GM23338 (cell line): ENCODE measurements at regions not wholly inside any gene's neighbourhood (a gene's known extent, or its start where the extent isn't known, plus 50 kb on each side); places are given as distances from the start of the nearest gene placed in this dataset.
"Not testable (repeated sequence)": the region's sequence is repeated elsewhere in the genome, so short reads cannot be mapped to it uniquely, and the experiment has no call there.

Experiments
- ATAC-seq: fragments of 200-7000 bp; cut with Tn5 transposase; 3 replicates; pipeline ENCODE4 v1.9.1; 2020
- DNase-seq: peaks from one replicate; pipeline ENCODE4 v3.0.0-alpha.2; 2015; ENCODE audit warnings: low spot score
- H2AFZ ChIP-seq: fragments of 200-600 bp; sonication (generic); 2 replicates; pipeline ENCODE4 v1.8.0; 2016; ENCODE audit warnings: antibody characterized with exemption, mild to moderate bottlenecking, moderate library complexity
- H3F3A ChIP-seq: fragments of 200-600 bp; sonication (generic); replicated peaks from 2 replicates; pipeline ENCODE4 v1.8.0; 2017; ENCODE audit warnings: antibody characterized with exemption, mixed run types, low read depth
- H3K27ac ChIP-seq: fragments of 200-600 bp; sonication (generic); 2 replicates; pipeline ENCODE4 v1.6.1; 2016; ENCODE audit warnings: low read depth
- H3K27me3 ChIP-seq: fragments of 200-600 bp; sonication (generic); 2 replicates; pipeline ENCODE4 v1.8.0; 2016; ENCODE audit warnings: mild to moderate bottlenecking, mixed run types, moderate library complexity; ENCODE audit not compliant: insufficient read depth
- H3K36me3 ChIP-seq: fragments of 200-600 bp; sonication (generic); 2 replicates; pipeline ENCODE4 v1.8.0; 2016; ENCODE audit warnings: mild to moderate bottlenecking; ENCODE audit not compliant: insufficient read depth
- H3K4me1 ChIP-seq: fragments of 200-600 bp; sonication (generic); 2 replicates; pipeline ENCODE4 v1.8.0; 2016; ENCODE audit warnings: mild to moderate bottlenecking, moderate library complexity; ENCODE audit not compliant: insufficient read depth
- H3K4me2 ChIP-seq: fragments of 200-600 bp; sonication (generic); 2 replicates; pipeline ENCODE4 v1.7.1; 2017; ENCODE audit warnings: mixed run types
- H3K4me3 ChIP-seq: fragments of 200-600 bp; sonication (generic); 2 replicates; pipeline ENCODE4 v1.6.1; 2016; ENCODE audit warnings: mixed run types
- H3K79me2 ChIP-seq: fragments of 200-600 bp; sonication (generic); replicated peaks from 2 replicates; pipeline ENCODE4 v1.8.0; 2017; ENCODE audit warnings: mild to moderate bottlenecking; ENCODE audit not compliant: insufficient read depth
- H3K9me2 ChIP-seq: fragments of 200-600 bp; sonication (generic); 2 replicates; pipeline ENCODE4 v1.8.0; 2017; ENCODE audit not compliant: insufficient read depth
- H4K20me1 ChIP-seq: fragments of 200-600 bp; sonication (generic); replicated peaks from 2 replicates; pipeline ENCODE4 v1.8.0; 2017; ENCODE audit warnings: mild to moderate bottlenecking; ENCODE audit not compliant: insufficient read depth
- H3K27ac Mint-ChIP-seq: 2 replicates; pipeline ENCODE4 v1.8.0; 2020; ENCODE audit warnings: inconsistent platforms, mild to moderate bottlenecking, moderate library complexity, mixed read lengths
- H3K27me3 Mint-ChIP-seq: 3 replicates; pipeline ENCODE4 v1.8.0; 2022; ENCODE audit warnings: low read depth, mild to moderate bottlenecking, moderate library complexity, mixed read lengths, inconsistent platforms; ENCODE audit not compliant: insufficient read depth, poor library complexity
- H3K36me3 Mint-ChIP-seq: 3 replicates; pipeline ENCODE4 v1.8.0; 2021; ENCODE audit warnings: low read depth, mild to moderate bottlenecking, inconsistent platforms, moderate library complexity, mixed read lengths
- H3K4me1 Mint-ChIP-seq: 3 replicates; pipeline ENCODE4 v1.8.0; 2020; ENCODE audit warnings: mild to moderate bottlenecking, inconsistent platforms, mixed read lengths
- H3K4me3 Mint-ChIP-seq: 3 replicates; pipeline ENCODE4 v1.8.0; 2021; ENCODE audit warnings: moderate library complexity, mild to moderate bottlenecking, inconsistent platforms, mixed read lengths
- H3K9me3 Mint-ChIP-seq: 3 replicates; pipeline ENCODE4 v1.8.0; 2020; ENCODE audit warnings: moderate library complexity, mild to moderate bottlenecking, inconsistent platforms, mixed read lengths
- CREB1 ChIP-seq: fragments of 250-450 bp; sonication (Bioruptor Pico); IDR thresholded peaks from 2 replicates; pipeline ENCODE4 v1.5.0; 2020; ENCODE audit warnings: low read depth, mild to moderate bottlenecking, moderate library complexity
- CTCF ChIP-seq, 2 experiments: fragments of 200-600 bp in 1 of 2; sonication (generic) in 1 of 2; conservative IDR thresholded peaks; 2 replicates each; pipeline versions ENCODE4 v1.5.1 to v1.6.1; 2016 to 2017; ENCODE audit warnings: antibody characterized with exemption in 2 of 2, low read depth in 2 of 2, mild to moderate bottlenecking in 2 of 2, moderate library complexity in 1 of 2
- ETS1 ChIP-seq: IDR thresholded peaks from 2 replicates; pipeline ENCODE4 v1.6.1; 2016; ENCODE audit warnings: antibody characterized with exemption
- EZH2 ChIP-seq: fragments of 200-600 bp; sonication (generic); IDR thresholded peaks from one replicate; pipeline ENCODE4 v1.8.0; 2017; ENCODE audit warnings: antibody characterized with exemption, mild to moderate bottlenecking, low read depth; ENCODE audit not compliant: unreplicated experiment
- NANOG ChIP-seq: IDR thresholded peaks from 2 replicates; pipeline ENCODE4 v1.6.1; 2016; ENCODE audit warnings: antibody characterized with exemption, borderline replicate concordance
- POLR2AphosphoS5 ChIP-seq: IDR thresholded peaks from 2 replicates; pipeline ENCODE4 v1.6.1; 2016; ENCODE audit warnings: antibody characterized with exemption, low read depth
- STAT1 ChIP-seq: IDR thresholded peaks from one replicate; pipeline ENCODE4 v1.6.1; 2016; ENCODE audit warnings: antibody characterized with exemption; ENCODE audit not compliant: unreplicated experiment
- ZNF114 ChIP-seq: fragments of 250-450 bp; sonication (Bioruptor Pico); IDR thresholded peaks from 2 replicates; pipeline ENCODE4 v1.5.0; 2020; ENCODE audit warnings: mild to moderate bottlenecking, moderate library complexity
- ZNF331 ChIP-seq: fragments of 250-450 bp; sonication (Bioruptor Pico); IDR thresholded peaks from 2 replicates; pipeline ENCODE4 v1.5.0; 2020; ENCODE audit warnings: low read depth, mild to moderate bottlenecking, moderate library complexity
- TF ChIP-seq, protein P1 (sequence below): IDR thresholded peaks from one replicate; pipeline ENCODE4 v1.6.1; 2018; ENCODE audit warnings: antibody characterized with exemption; ENCODE audit not compliant: unreplicated experiment

- no peak overlapping the region for H3K4me3 ChIP-seq
- no peaks in the 10 kb centered on the region for H3F3A ChIP-seq
- TF ChIP-seq CREB1 (CRISPR knock-in tag) = no peak
- TF ChIP-seq CTCF (conservative IDR thresholded peaks at IDR 0.05; ENCODE audit: low read depth in 2 of 2) = no peak
- TF ChIP-seq POLR2AphosphoS5 = no peak
- no peak for TF ChIP-seq STAT1
- no peak for TF ChIP-seq EZH2
- no peak for TF ChIP-seq NANOG
- no peak for TF ChIP-seq ZNF114 (CRISPR knock-in tag)
- H3K4me1 ChIP-seq = no peaks in the 10 kb centered on the region
- no peak overlapping the region for H3K4me2 ChIP-seq
- Mint-ChIP-seq H3K4me3 (no peak overlapping the region), H3K27me3 (peaks cover 2% of the 10 kb centered on the region), H3K27ac (no peak overlapping the region), H3K9me3 (peaks cover 48% of the 10 kb centered on the region), H3K36me3 (peaks cover 38% of the 10 kb centered on the region), H3K4me1 (0 out of 3 replicates have a peak, but pooled peaks cover 5% of the 10 kb centered on the region)
- H3K36me3 ChIP-seq = peaks cover 14% of the 10 kb centered on the region
- no peak overlapping the region for H3K27ac ChIP-seq
- no peaks in the 10 kb centered on the region for H4K20me1 ChIP-seq
- no peak overlapping the region for H2AFZ ChIP-seq
- ATAC-seq = no peak
- no peaks in the 10 kb centered on the region for H3K79me2 ChIP-seq
- no peaks in the 10 kb centered on the region for H3K27me3 ChIP-seq
- no peak for DNase-seq
- peaks cover 10% of the 10 kb centered on the region; the same call in 1 of the 2 replicates for H3K9me2 ChIP-seq
Measured at GRCh38 chr3:191740712-191741111, 279.7 kb downstream of the PYDC2 start.

DNA sequence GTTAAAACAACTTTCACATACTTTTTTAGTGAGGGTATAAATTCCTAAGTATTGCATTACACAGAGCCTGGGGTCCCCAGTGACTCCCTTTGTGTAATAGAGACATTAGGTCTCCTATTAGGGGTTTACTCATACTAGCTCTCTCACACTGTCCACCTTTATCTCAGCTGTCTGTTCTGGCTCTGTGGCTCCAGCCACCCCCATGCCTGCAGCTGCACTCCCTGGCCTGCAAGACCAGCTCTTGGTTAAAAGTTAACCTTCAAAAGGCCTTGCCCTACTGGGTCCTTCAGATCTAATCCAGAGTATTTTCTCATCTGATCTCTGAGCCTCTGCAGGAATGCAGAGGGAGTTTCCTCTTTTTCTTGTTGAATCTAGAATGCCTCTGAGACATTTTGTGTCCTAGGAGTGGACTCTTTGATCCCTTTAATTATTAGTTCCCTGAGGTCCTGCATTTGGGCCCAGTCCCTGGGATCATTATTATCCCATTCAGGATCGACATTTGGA lies 280.9 kb downstream of the PYDC2 start:
- not testable (repeated sequence) for H3K79me2 ChIP-seq, H3K4me1 ChIP-seq, H4K20me1 ChIP-seq, ATAC-seq, H3K4me2 ChIP-seq, H3K4me3 Mint-ChIP-seq, H3K27me3 ChIP-seq, H3K4me1 Mint-ChIP-seq, H3F3A ChIP-seq, H3K27ac ChIP-seq, DNase-seq, H3K4me3 ChIP-seq, H3K27ac Mint-ChIP-seq, H2AFZ ChIP-seq, H3K27me3 Mint-ChIP-seq
- Mint-ChIP-seq H3K36me3 (peaks cover 32% of the 10 kb centered on the region), H3K9me3 (peaks cover 39% of the 10 kb centered on the region)
- H3K36me3 ChIP-seq = peaks cover 14% of the 10 kb centered on the region
- H3K9me2 ChIP-seq = peaks cover 10% of the 10 kb centered on the region; the same call in 1 of the 2 replicates

DNA sequence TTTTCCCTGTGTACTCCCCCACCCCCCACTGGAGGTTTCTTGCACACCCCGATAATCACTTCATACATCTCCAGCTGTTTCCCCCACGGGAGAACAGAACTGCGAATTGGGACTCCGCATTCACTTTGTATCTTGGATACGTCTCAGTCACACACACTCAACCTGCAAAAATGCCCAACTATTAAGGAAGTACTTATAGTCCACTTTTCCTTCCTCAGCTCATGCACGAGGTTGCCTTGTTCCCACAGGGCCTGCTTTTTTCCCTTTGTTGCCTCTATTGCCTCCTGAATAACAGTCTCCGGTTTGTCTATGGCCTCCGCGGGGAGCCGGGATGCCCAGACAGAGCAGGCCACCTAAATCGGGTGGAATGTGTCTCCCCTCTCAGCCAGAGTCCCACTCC lies 282.3 kb downstream of the PYDC2 start:
- no peak overlapping the region for H3K27ac Mint-ChIP-seq
- H3K27me3 Mint-ChIP-seq = peaks cover 2% of the 10 kb centered on the region
- DNase-seq (no peak), ATAC-seq (no peak)
- Histone ChIP-seq H2AFZ (no peak overlapping the region), H3K36me3 (peaks cover 14% of the 10 kb centered on the region), H3K4me3 (no peak overlapping the region), H3K27ac (no peak overlapping the region), H3K27me3 (no peaks in the 10 kb centered on the region), H3K79me2 (no peaks in the 10 kb centered on the region), H3K4me1 (no peaks in the 10 kb centered on the region), H4K20me1 (no peaks in the 10 kb centered on the region), H3F3A (no peaks in the 10 kb centered on the region), H3K4me2 (no peak overlapping the region), H3K9me2 (peaks cover 10% of the 10 kb centered on the region; the same call in 1 of the 2 replicates)
- peaks cover 12% of the 10 kb centered on the region; the same call in 2 of the 3 replicates for H3K4me1 Mint-ChIP-seq
- H3K36me3 Mint-ChIP-seq = peaks cover 30% of the 10 kb centered on the region
- H3K4me3 Mint-ChIP-seq = no peak overlapping the region
- H3K9me3 Mint-ChIP-seq = peaks cover 38% of the 10 kb centered on the region
- TF ChIP-seq EZH2 (no peak), ZNF331 (CRISPR knock-in tag) (no peak), CTCF (conservative IDR thresholded peaks at IDR 0.05; ENCODE audit: low read depth in 2 of 2) (no peak), POLR2AphosphoS5 (no peak), ETS1 (no peak)
- TF ChIP-seq, protein P1, sequence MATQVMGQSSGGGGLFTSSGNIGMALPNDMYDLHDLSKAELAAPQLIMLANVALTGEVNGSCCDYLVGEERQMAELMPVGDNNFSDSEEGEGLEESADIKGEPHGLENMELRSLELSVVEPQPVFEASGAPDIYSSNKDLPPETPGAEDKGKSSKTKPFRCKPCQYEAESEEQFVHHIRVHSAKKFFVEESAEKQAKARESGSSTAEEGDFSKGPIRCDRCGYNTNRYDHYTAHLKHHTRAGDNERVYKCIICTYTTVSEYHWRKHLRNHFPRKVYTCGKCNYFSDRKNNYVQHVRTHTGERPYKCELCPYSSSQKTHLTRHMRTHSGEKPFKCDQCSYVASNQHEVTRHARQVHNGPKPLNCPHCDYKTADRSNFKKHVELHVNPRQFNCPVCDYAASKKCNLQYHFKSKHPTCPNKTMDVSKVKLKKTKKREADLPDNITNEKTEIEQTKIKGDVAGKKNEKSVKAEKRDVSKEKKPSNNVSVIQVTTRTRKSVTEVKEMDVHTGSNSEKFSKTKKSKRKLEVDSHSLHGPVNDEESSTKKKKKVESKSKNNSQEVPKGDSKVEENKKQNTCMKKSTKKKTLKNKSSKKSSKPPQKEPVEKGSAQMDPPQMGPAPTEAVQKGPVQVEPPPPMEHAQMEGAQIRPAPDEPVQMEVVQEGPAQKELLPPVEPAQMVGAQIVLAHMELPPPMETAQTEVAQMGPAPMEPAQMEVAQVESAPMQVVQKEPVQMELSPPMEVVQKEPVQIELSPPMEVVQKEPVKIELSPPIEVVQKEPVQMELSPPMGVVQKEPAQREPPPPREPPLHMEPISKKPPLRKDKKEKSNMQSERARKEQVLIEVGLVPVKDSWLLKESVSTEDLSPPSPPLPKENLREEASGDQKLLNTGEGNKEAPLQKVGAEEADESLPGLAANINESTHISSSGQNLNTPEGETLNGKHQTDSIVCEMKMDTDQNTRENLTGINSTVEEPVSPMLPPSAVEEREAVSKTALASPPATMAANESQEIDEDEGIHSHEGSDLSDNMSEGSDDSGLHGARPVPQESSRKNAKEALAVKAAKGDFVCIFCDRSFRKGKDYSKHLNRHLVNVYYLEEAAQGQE = no peak
